SU-DHL-6 (cell line): ENCODE measurements at regions not wholly inside any gene's neighbourhood (a gene's known extent, or its start where the extent isn't known, plus 50 kb on each side); places are given as distances from the start of the nearest gene placed in this dataset.

Source experiments
- EZH2phosphoT487 ChIP-seq: fragments of 200-600 bp; sonication (generic), shearing (Covaris generic); conservative IDR thresholded peaks from 2 replicates; pipeline ENCODE4 v1.6.1; 2018; ENCODE audit warnings: mild to moderate bottlenecking, antibody characterized with exemption, low read length, moderate library complexity, mixed read lengths
- TF ChIP-seq, protein P1 (sequence below): fragments of 200-600 bp; sonication (generic); IDR thresholded peaks from one replicate; pipeline ENCODE4 v1.5.1; 2017; ENCODE audit warnings: antibody characterized with exemption, mild to moderate bottlenecking, low read length, moderate library complexity; ENCODE audit not compliant: insufficient read depth, poor library complexity, severe bottlenecking

DNA sequence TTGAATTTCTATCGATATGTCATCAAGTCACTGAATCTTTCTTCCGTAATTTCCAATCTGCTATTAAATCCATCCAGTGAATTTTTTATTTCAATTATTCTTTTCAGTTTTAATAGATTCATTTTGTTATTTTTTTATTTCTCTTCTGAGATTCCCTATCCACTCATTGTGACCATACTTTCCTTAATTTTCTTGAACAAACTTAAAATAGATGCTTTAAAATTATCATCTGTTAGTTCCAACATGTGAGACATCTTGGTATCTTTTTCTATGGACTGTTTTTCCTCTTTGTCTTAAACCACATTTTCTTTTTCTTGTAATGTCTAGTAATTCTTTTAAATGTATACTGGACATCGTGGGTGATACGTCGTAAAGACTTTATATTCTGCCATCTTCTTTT lies 236.6 kb upstream of the TLE3 start:
- TF ChIP-seq, protein P1, sequence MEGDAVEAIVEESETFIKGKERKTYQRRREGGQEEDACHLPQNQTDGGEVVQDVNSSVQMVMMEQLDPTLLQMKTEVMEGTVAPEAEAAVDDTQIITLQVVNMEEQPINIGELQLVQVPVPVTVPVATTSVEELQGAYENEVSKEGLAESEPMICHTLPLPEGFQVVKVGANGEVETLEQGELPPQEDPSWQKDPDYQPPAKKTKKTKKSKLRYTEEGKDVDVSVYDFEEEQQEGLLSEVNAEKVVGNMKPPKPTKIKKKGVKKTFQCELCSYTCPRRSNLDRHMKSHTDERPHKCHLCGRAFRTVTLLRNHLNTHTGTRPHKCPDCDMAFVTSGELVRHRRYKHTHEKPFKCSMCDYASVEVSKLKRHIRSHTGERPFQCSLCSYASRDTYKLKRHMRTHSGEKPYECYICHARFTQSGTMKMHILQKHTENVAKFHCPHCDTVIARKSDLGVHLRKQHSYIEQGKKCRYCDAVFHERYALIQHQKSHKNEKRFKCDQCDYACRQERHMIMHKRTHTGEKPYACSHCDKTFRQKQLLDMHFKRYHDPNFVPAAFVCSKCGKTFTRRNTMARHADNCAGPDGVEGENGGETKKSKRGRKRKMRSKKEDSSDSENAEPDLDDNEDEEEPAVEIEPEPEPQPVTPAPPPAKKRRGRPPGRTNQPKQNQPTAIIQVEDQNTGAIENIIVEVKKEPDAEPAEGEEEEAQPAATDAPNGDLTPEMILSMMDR, result no peak
- no peak for TF ChIP-seq EZH2phosphoT487
